ENCODE measurements at regions not wholly inside any gene's neighbourhood (a gene's known extent, or its start where the extent isn't known, plus 50 kb on each side); places are given as distances from the start of the nearest gene placed in this dataset.

DNA sequence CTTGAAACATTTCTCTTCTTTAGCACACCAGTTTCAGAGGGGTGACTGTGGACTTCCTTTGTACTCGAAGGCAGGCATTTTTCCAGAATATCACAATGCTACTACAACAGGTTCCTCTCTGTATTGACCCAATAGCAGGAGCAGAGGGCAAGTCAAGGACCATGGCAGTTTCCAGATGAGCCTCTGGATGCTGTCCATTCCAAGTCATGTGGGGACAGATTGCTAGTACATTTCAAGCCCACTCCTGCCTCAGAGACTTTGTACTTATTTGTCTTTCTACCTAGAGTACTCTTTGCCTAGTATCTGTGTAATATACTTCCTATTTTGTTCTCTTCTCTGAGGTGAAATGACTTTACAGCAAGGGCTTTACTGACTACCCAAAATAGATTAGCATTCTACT lies 373.9 kb downstream of the PIK3C3 start (continued):
- TF ChIP-seq SMC3 (conservative IDR thresholded peaks at IDR 0.05; ENCODE audit: insufficient read depth, low read depth, low read length): no peak

DNA sequence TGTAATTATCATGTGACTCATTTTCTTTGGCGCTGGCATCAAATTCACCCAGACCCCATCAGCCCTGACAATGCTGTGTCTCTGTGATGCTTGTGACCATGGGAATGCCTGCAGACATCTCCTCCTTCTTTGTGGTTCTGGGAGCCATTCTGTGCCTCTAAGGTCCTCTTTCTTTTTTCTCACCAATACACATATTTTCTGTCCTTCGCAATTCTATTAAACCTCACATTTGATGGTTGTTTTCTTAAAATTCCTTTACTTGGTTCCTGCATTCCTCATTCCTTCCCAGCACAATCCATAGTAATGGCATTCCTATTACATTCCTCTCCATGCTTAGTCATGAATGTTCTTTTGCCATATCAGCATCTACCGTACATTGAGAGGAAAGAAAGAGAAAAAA lies 375.3 kb downstream of the PIK3C3 start:
- Histone ChIP-seq H3K79me2 (ENCODE audit: control insufficient read depth, insufficient read depth, low read length) (no peaks in the 10 kb centered on the region), H3K27me3 (ENCODE audit: control insufficient read depth in 2 of 2, insufficient read depth in 2 of 2, low read length in 2 of 2) (no peaks in the 10 kb centered on the region), H4K20me1 (replicated peaks; ENCODE audit: control insufficient read depth, insufficient read depth, low read length) (no peaks in the 10 kb centered on the region), H3K9me3 (replicated peaks; ENCODE audit: control insufficient read depth, insufficient read depth, low read depth, low read length) (no peaks in the 10 kb centered on the region), H3K27ac (ENCODE audit: extremely low read depth, low read depth, low read length) (no peak overlapping the region), H3K9me1 (ENCODE audit: control insufficient read depth, insufficient read depth, low read length) (no peaks in the 10 kb centered on the region), H3K4me2 (ENCODE audit: insufficient read depth, low read length) (no peak overlapping the region), H3K36me3 (ENCODE audit: control insufficient read depth, insufficient read depth, low read length) (no peaks in the 10 kb centered on the region), H2AFZ (ENCODE audit: low read depth, low read length) (no peak overlapping the region), H3K9ac (ENCODE audit: insufficient read depth in 1 of 2, low read depth in 2 of 2, low read length in 2 of 2) (no peak overlapping the region), H3K4me1 (replicated peaks in 1 of 2; ENCODE audit: control insufficient read depth in 2 of 2, insufficient read depth in 2 of 2, low read length in 2 of 2) (no peaks in the 10 kb centered on the region), H3K4me3 (no peak overlapping the region)
- POLR2A ChIA-PET: no interaction called here
- DNase-seq (ENCODE audit: extremely low read depth in 1 of 4, low spot score in 3 of 4): no peak
- in situ Hi-C loops (cut with MboI) (no loop called here), intact Hi-C loops (cut with micrococcal nuclease) (no loop called here)
- BruUV-seq (replicated peaks): no TSS peak
- 0% methylated on average over 3 of the region's 3 CpGs for WGBS (ENCODE audit: insufficient coverage, low coverage, missing lambda C conversion rate)
- no peak for FAIRE-seq
- TF ChIP-seq HOXB6 (CRISPR knock-in tag; IDR thresholded peaks at IDR 0.05; ENCODE audit: borderline replicate concordance): no peak
- TF ChIP-seq, protein P1, sequence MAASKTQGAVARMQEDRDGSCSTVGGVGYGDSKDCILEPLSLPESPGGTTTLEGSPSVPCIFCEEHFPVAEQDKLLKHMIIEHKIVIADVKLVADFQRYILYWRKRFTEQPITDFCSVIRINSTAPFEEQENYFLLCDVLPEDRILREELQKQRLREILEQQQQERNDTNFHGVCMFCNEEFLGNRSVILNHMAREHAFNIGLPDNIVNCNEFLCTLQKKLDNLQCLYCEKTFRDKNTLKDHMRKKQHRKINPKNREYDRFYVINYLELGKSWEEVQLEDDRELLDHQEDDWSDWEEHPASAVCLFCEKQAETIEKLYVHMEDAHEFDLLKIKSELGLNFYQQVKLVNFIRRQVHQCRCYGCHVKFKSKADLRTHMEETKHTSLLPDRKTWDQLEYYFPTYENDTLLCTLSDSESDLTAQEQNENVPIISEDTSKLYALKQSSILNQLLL (CRISPR knock-in tag; IDR thresholded peaks at IDR 0.05; ENCODE audit: borderline replicate concordance): no peak
- no peak for TF ChIP-seq SOX6 (IDR thresholded peaks at IDR 0.05)
- no peak for TF ChIP-seq HMGN3 (IDR thresholded peaks at IDR 0.05; ENCODE audit: borderline replicate concordance, extremely low read depth, insufficient read length, low read depth, low read length)
- TF ChIP-seq, protein P2, sequence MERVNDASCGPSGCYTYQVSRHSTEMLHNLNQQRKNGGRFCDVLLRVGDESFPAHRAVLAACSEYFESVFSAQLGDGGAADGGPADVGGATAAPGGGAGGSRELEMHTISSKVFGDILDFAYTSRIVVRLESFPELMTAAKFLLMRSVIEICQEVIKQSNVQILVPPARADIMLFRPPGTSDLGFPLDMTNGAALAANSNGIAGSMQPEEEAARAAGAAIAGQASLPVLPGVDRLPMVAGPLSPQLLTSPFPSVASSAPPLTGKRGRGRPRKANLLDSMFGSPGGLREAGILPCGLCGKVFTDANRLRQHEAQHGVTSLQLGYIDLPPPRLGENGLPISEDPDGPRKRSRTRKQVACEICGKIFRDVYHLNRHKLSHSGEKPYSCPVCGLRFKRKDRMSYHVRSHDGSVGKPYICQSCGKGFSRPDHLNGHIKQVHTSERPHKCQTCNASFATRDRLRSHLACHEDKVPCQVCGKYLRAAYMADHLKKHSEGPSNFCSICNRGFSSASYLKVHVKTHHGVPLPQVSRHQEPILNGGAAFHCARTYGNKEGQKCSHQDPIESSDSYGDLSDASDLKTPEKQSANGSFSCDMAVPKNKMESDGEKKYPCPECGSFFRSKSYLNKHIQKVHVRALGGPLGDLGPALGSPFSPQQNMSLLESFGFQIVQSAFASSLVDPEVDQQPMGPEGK (CRISPR knock-in tag; IDR thresholded peaks at IDR 0.05; ENCODE audit: borderline replicate concordance): no peak
- TF ChIP-seq TAF1 (IDR thresholded peaks at IDR 0.05; ENCODE audit: control insufficient read depth, extremely low read depth, insufficient read depth, low read length, severe bottlenecking): no peak
- no peak for TF ChIP-seq SAP30 (IDR thresholded peaks at IDR 0.05; ENCODE audit: borderline replicate concordance, insufficient read depth, low read depth, low read length, poor library complexity, severe bottlenecking)
- TF ChIP-seq ILF3 (IDR thresholded peaks at IDR 0.05; ENCODE audit: borderline replicate concordance): no peak
- TF ChIP-seq, protein P3, sequence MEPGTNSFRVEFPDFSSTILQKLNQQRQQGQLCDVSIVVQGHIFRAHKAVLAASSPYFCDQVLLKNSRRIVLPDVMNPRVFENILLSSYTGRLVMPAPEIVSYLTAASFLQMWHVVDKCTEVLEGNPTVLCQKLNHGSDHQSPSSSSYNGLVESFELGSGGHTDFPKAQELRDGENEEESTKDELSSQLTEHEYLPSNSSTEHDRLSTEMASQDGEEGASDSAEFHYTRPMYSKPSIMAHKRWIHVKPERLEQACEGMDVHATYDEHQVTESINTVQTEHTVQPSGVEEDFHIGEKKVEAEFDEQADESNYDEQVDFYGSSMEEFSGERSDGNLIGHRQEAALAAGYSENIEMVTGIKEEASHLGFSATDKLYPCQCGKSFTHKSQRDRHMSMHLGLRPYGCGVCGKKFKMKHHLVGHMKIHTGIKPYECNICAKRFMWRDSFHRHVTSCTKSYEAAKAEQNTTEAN (CRISPR knock-in tag; IDR thresholded peaks at IDR 0.05): no peak
- TF ChIP-seq NFXL1 (CRISPR knock-in tag; IDR thresholded peaks at IDR 0.05): no peak
- no peak for TF ChIP-seq ZNF174 (CRISPR knock-in tag; IDR thresholded peaks at IDR 0.05)
- no peak for TF ChIP-seq ETV1 (tag; conservative IDR thresholded peaks at IDR 0.05; ENCODE audit: low read depth)
- no peak for TF ChIP-seq TCFL5 (CRISPR knock-in tag; conservative IDR thresholded peaks at IDR 0.05)
- CTCF ChIA-PET (ENCODE audit: low intra/inter-chr PET ratio): no interaction called here
- ATAC-seq: no peak
